ENCODE measurements at regions not wholly inside any gene's neighbourhood (a gene's known extent, or its start where the extent isn't known, plus 50 kb on each side); places are given as distances from the start of the nearest gene placed in this dataset.

DNA sequence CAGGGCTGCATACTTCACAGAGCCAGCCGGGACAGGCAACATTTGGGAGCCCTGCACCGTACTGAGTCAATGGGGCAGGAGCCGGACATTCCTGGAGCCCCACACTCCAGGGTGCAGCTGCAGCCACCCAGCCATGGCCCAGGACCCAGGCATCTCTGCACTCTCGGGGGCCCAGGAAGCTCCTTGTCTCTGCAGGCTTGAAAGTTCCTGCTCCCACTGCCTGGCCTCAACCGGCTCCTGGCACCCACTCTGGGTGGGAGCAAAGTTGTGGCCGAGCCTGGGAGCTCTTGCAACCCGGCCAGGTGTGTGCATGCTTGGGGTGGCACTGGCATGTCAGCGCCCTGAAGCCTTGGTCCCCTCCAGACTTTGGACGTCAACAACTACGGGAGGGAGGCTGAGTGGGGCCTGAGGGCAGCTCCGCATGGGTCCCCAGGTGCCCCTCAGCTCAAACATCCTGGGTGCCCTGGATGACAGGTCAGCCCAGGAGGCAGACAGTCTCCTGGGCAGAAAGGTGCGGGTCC, 833.5 kb upstream of the CADM2 start:
- no peak overlapping the region for H3K9ac ChIP-seq (ENCODE audit: low read depth in 1 of 2, low read length in 2 of 2)
- WGBS = 89% methylated on average over 12 of the region's 12 CpGs
- no peak overlapping the region for H3K4me3 ChIP-seq (ENCODE audit: low read depth in 1 of 3, low read length in 3 of 3)
- no peak for DNase-seq (ENCODE audit: low spot score)
- H3K9me3 ChIP-seq (ENCODE audit: control insufficient read depth in 4 of 4, low read length in 3 of 4) = peaks cover 0 to 6% (median 1%) of the 10 kb centered on the region in 4 donors
- H3K36me3 ChIP-seq (ENCODE audit: control insufficient read depth in 4 of 4, insufficient read depth in 3 of 4, low read depth in 1 of 4, low read length in 3 of 4) = no peaks in the 10 kb centered on the region
- no peaks in the 10 kb centered on the region for H3K27me3 ChIP-seq (ENCODE audit: control insufficient read depth in 4 of 4, insufficient read depth in 4 of 4, low read length in 3 of 4)
- no peaks in the 10 kb centered on the region for H3K4me1 ChIP-seq (ENCODE audit: control insufficient read depth in 4 of 4, insufficient read depth in 4 of 4, low read length in 3 of 4)
- TF ChIP-seq RXRA (IDR thresholded peaks at IDR 0.05) (no peak), HNF4G (IDR thresholded peaks at IDR 0.05) (no peak), EGR1 (IDR thresholded peaks at IDR 0.05; ENCODE audit: low read depth in 2 of 2) (no peak), YY1 (IDR thresholded peaks at IDR 0.05) (no peak), RAD21 (IDR thresholded peaks at IDR 0.05) (no peak), MAX (IDR thresholded peaks at IDR 0.05) (no peak), FOXA1 (IDR thresholded peaks at IDR 0.05) (no peak), ZBTB33 (IDR thresholded peaks at IDR 0.05) (no peak), TAF1 (conservative IDR thresholded peaks at IDR 0.05) (no peak), HNF4A (conservative IDR thresholded peaks at IDR 0.05) (no peak), NR2F2 (IDR thresholded peaks at IDR 0.05) (no peak)
- TF ChIP-seq, protein P1, sequence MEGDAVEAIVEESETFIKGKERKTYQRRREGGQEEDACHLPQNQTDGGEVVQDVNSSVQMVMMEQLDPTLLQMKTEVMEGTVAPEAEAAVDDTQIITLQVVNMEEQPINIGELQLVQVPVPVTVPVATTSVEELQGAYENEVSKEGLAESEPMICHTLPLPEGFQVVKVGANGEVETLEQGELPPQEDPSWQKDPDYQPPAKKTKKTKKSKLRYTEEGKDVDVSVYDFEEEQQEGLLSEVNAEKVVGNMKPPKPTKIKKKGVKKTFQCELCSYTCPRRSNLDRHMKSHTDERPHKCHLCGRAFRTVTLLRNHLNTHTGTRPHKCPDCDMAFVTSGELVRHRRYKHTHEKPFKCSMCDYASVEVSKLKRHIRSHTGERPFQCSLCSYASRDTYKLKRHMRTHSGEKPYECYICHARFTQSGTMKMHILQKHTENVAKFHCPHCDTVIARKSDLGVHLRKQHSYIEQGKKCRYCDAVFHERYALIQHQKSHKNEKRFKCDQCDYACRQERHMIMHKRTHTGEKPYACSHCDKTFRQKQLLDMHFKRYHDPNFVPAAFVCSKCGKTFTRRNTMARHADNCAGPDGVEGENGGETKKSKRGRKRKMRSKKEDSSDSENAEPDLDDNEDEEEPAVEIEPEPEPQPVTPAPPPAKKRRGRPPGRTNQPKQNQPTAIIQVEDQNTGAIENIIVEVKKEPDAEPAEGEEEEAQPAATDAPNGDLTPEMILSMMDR (IDR thresholded peaks at IDR 0.05; ENCODE audit: low read depth, low read length, missing input control) = no peak
- TF ChIP-seq, protein P2, sequence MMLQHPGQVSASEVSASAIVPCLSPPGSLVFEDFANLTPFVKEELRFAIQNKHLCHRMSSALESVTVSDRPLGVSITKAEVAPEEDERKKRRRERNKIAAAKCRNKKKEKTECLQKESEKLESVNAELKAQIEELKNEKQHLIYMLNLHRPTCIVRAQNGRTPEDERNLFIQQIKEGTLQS (IDR thresholded peaks at IDR 0.05) = no peak
- no peak overlapping the region for H3K27ac ChIP-seq (ENCODE audit: low read depth in 1 of 2, low read length in 2 of 2)

DNA sequence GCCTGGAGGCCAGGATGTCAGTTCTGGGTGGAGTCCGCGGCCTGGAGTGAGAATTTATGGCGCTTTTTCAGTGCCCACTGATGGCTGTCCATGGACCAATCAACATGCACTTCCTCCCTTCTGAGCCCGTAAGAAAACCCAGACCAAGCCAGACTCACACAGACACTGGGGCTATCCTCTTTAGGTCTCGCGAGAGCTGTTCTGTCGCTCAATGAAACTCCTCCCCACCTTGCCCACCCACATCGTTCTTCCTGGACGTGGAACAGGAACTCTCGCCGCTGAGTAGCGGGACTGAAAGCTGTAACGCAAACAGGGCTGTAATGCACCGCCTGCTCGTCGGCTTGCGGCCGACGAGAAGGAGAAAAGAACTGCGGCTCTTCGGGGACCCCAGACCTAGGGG, 833.0 kb upstream of the CADM2 start:
- Histone ChIP-seq H3K27me3 (ENCODE audit: control insufficient read depth in 4 of 4, insufficient read depth in 4 of 4, low read length in 3 of 4) (no peaks in the 10 kb centered on the region), H3K4me1 (ENCODE audit: control insufficient read depth in 4 of 4, insufficient read depth in 4 of 4, low read length in 3 of 4) (no peaks in the 10 kb centered on the region), H3K9ac (ENCODE audit: low read depth in 1 of 2, low read length in 2 of 2) (no peak overlapping the region), H3K36me3 (ENCODE audit: control insufficient read depth in 4 of 4, insufficient read depth in 3 of 4, low read depth in 1 of 4, low read length in 3 of 4) (no peaks in the 10 kb centered on the region), H3K9me3 (ENCODE audit: control insufficient read depth in 4 of 4, low read length in 3 of 4) (peaks cover 0 to 6% (median 1%) of the 10 kb centered on the region in 4 donors), H3K4me3 (ENCODE audit: low read depth in 1 of 3, low read length in 3 of 3) (no peak overlapping the region), H3K27ac (ENCODE audit: low read depth in 1 of 2, low read length in 2 of 2) (no peak overlapping the region)
- TF ChIP-seq RAD21 (IDR thresholded peaks at IDR 0.05) = no peak
- TF ChIP-seq SP1 (IDR thresholded peaks at IDR 0.05) = no peak
- TF ChIP-seq ZBTB33 (IDR thresholded peaks at IDR 0.05) = no peak
- TF ChIP-seq HNF4A (conservative IDR thresholded peaks at IDR 0.05) = no peak
- TF ChIP-seq FOXA1 (IDR thresholded peaks at IDR 0.05) = no peak
- TF ChIP-seq GABPA (IDR thresholded peaks at IDR 0.05 in 1 of 2, conservative IDR thresholded peaks at IDR 0.05 in 1 of 2) = no peak
- TF ChIP-seq RXRA (IDR thresholded peaks at IDR 0.05) = no peak
- TF ChIP-seq, protein P2 (IDR thresholded peaks at IDR 0.05) = no peak
- no peak for TF ChIP-seq JUND (IDR thresholded peaks at IDR 0.05)
- TF ChIP-seq NR2F2 (IDR thresholded peaks at IDR 0.05) = no peak
- TF ChIP-seq, protein P1 (IDR thresholded peaks at IDR 0.05; ENCODE audit: low read depth, low read length, missing input control) = no peak
- no peak for TF ChIP-seq EGR1 (IDR thresholded peaks at IDR 0.05; ENCODE audit: low read depth in 2 of 2)
- no peak for TF ChIP-seq FOXA2 (IDR thresholded peaks at IDR 0.05)
- no peak for DNase-seq (ENCODE audit: low spot score)
- WGBS = 93% methylated on average over 21 of the region's 21 CpGs

All from liver (tissue), 8 donors.